Iris pigment epithelial cell (primary cell): ENCODE measurements at regions not wholly inside any gene's neighbourhood (a gene's known extent, or its start where the extent isn't known, plus 50 kb on each side); places are given as distances from the start of the nearest gene placed in this dataset.

ENCODE experiments used
- DNase-seq: peaks from one replicate; pipeline ENCODE4 v3.0.0-alpha.2; 2011; ENCODE audit warnings: low read depth

DNA sequence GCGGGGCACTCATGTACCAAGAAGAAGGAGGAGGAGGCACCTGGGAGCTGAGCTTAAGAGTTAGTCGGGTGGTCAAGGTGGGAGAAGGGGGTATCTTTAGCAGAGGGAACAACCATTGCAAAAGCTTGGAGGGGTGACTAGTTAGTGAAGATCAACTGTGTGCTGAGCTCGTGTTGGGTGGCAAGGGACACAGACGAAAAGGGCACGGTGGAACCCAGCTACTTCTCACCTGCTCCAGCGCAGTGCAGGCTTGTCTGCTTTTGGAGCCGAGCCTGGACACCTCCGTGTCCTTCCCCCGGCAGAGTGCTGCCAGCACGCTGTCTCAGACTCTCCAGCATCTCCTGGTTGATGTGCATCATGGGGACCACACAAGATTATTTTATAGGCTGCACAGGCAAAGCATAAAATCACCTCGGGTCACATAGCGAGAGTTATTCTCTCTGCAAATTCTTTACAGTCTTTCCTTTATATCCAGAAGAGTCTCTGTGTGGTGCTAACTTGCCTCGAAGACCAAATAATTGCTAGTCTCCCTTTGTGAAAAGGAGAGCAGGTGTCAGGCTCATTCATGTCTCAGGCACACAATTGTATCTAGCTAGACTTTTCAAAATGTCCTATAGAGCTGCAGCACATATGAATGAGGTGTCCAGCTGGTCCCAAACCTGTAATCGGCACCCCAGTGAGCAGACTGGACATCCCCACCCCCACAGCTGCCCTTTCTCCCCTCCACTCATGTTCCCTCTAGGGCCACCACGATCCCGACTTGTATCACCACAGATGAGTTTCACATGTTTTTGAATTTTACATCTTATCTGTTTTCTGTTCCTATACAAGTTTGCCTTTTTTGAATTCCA lies 123.4 kb downstream of the CEBPB start:
- no peak for DNase-seq

DNA sequence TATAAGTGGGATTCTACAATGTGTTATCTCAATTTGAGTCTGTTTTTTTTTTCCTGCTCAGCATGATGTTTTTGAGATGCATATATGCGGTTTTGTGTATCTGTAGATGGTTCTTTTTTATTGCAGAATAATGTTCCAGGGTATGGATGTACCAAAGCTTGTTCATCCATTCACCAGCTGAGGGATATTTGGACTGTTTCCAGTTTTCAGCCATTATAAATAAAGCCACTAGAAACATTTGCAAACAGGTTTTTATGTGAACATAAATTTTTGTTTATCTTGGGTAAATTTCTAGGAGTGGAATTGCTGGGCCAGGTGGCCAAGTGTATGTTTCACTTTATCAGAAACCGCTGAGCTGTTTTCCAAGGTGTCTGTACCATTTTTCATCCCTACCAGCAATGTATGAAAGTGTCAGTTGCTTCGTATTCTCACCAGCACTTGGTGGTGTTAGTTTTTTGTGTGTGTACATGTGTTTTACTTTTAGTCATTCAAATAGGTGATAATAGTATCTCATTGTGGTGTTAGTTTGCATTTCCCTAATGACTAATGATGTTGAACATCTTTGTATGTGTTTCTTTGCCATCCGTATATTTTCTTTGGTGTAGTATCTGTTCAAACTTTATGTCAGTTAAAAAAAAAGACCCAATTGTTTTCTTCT lies 124.2 kb downstream of the CEBPB start:
- DNase-seq, result no peak

DNA sequence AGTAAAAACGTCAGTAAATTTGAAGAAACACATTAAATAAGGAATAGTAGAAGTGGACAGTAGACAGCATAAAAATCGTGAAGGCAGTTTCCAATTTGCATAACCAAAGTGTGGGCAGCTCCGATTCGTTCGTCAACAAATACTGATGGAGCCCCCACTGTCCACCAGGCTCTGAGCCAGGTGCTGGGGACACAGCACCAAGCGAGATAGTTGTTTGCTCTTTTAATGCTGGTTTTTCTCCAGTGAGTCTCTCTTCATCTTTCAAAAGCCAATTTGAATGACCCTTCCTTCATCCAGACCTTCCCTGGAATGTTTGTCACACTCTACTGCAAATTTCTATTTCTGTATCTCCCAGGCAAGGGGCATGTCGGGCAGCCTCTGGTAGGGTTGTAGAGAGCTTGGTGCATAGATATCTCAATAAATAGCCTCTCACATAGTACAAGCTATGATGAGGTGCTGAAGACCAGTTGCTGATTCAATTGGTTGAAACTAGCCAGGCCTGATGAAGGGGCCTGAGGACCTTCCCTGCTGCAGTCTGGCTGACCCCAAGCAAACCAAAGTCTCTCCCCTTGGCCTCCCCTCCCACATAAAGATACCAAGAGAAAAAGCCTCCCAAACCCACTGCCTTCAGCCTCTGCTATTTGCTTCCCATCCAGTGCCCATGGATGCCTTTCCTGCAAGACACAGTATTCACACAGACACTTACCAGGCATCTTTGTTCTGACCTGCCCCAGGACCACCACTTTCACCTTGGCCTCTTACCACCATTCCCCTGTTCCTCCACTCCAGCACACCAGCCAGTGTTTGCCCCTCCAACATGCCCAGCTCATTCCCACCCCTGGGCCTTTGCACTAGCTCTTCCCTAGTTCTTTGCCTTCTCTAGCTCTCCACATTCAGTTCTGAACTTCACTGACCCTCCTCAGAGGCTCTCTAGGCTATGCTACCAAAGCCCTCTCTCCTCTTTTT lies 125.2 kb downstream of the CEBPB start:
- no peak for DNase-seq

DNA sequence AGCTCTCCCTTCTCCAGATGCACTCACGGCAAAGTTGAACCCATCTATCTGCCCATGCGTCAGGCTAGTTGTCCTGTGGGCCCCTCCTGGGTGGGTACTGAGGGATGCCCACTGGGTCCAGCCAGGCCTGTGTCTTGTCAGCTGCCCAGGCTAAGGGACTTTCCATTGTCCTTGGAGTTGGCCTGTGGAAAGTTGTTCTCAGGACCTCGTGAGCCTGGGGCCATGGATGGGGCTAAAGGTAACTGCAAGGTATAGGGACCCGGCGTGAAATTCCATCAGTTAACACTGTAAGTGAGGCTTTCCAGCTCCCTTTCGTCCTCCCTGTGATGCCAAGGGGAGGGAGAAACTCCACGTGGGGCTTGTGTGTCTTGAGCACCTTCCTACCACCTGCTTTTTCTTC lies 126.5 kb downstream of the CEBPB start:
- DNase-seq, result no peak

DNA sequence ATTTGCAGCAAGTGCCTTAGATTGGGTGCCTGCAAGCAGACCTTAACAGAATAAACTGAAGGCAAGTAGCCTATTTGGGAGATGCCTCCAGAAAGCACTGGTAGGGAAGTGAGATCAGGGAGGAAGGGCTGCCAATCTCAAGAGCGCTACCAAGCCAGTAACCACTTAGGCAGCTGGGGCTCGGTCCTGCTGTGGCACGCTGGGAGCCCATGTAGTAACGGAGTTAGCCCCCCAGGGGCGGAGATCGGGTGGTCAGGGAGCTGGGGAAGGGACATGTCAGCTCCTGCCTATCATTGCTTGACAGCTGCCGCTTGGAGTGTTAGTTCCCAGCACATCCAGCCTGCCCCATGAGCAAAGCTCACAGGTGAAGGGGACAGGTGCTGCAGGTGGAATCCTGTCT lies 127.0 kb downstream of the CEBPB start:
- DNase-seq, result no peak

DNA sequence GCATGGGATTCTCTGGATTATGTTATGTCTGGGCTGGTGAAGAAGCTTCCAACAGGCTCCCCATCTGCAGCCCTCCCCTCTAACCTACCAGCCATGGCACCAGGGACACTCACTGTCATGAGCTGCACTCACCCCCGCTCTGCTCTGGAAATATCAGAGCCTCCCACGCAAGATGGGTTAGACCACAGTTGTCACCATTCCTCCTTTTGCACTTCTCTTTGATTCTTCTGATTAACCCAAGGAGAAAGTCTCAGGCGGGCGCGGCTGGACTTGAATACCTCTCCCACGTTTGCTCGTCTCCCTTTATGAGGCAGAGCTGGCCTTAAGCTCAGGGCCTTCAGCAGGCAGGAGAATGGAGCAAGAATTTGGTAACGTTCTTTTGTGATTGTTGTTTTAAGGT lies 128.1 kb downstream of the CEBPB start:
- DNase-seq, result no peak

DNA sequence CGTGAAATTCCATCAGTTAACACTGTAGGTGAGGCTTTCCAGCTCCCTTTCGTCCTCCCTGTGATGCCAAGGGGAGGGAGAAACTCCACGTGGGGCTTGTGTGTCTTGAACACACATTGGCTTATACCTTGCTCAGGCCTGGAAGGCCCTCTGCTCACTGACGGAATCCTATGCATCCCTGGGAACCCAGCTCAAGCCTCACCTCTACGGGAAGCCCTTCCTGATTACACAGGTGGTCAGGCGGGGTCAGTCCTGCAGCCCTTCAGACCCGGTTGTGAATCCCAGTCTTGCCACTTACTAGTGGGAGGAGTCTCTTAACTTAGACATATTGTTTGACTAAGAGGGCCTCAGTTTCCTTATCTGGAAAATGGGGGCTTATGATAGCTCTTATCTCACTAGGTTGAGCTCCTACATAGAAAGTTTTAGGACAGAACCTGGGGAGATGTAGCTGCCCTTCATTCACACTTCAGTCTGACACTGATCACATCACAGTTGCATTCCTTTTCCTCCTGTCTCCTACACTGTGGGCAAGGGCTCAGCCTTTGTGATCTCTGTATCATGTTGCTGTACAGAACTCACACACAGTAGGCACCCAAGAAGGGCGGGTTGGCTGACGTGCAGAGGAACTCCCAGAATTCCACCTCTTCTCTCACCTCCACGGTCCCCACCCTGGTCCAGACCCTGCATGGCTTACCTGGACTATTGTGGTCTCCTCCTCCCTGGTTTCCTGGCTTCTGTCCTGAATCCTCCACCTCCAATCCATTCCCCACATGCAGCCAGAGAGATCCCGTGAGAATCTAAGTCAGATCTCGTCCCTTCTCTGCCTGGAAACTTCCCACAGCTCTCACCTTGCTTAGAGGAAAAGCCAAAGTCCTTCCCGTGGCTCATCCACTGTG lies 129.6 kb downstream of the CEBPB start:
- DNase-seq, result no peak

DNA sequence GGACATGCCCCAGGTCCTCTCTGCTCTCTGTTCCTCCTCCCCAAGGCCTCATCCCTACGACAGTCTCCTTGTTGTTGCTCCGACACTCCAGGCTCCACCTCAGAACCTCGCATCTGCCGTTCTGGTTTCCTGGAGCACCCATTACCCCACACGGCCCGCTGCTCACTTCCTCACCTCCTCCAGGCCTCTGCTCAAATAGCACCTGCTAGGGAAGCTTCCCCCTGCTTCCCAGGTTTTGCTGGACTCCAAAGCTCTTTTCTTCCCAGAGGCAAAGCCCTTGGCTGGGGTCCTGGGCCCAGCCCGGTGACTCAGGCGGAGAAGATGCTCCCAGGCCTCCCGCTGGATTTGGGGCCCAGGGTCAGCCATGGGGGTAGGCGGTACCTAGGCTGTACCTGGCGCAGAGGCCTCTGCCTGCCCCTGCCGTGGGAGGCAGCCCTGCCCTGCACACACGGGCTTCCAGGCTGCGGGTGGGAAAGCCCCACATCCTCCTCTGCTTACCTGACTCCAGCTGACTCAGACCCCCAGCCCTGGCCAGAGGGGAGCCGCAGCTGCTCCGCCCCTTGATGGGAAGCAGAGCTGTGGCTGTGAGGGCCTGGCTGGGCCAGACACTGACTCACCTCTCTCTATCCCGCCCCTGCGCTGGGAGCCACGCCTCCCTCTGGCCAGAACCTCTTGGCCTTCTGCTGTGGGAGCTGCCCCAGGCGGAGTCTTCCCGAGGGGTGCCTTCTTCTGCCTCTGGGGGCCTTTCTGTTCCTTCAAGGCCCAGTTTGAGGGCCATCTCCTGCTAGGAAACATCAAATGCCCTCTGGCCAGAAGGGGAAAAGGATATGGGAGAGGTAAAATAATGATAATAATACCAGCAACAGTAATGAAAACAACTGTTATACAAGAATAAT lies 130.5 kb downstream of the CEBPB start:
- peak; percentile 97 for DNase-seq

DNA sequence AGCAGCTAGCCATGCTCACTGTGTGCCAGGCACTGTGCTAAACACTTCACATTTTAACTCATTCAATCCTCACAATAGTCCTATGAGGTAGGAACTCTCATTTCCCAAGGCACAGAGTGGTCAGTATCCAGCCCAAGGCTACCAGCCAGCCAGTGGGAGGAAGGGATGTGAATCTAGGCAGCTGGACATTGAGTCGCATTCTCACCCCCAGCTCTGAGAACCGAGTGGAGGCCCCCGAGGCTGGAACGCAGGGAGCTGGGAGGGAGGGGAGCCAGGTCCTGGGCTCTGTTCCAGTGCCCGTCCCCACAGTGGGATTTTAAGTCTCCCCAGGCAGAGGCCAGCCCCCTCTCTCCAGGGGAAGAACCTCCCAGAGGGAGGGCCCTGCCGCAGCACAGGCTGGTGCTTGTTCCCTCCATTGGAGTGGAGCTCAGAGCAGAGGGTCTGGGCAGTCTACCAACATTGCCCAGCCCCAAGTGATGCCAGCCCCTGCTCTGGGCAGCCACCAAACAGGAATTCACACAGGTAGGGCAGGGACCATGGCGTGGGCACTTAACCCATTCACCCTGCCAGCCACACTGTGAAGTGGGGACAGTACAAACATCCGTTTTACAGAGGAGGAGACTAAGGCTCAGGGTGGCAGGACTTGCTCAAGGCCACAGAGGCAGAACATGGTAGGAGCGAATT lies 131.3 kb downstream of the CEBPB start:
- peak; percentile 38 for DNase-seq

DNA sequence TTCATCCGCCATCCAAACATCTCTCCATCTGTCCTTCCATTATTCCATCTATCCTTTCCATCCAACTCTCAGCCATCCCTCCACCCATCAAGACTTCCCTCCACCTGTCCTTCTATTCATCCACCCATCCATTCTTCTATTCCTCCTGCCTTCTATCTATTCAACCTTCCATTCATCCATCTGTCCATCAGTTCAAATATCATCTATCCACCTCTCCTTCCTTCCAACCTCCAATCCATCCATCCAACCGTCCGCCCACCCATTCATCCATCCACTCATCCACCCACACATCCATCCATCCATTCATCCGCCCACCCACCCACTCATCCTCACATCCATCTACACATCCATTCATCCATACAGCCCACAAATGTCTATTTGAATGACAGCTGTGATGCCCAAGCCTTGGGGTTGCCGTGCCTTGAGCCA lies 132.1 kb downstream of the CEBPB start:
- DNase-seq, result no peak

DNA sequence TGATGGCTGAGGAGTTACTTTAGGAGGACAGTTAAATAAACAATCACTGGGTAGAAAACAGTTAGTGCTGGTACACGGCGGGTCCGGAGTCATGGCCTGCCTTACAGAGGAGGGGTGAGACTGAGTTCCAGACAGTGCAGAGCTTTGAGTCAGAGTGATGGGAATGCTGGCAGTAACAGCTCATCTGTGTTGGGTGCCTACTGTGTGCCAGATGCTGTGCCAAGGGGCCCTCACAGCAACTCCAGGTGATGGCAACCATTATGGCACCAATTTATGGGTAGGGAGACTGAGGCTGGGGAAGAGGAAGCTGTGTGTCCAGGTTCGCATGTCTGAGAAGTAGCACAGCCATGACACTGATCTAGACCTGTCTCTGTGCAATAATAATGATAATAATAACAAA lies 132.6 kb downstream of the CEBPB start:
- DNase-seq, result peak; percentile 58

DNA sequence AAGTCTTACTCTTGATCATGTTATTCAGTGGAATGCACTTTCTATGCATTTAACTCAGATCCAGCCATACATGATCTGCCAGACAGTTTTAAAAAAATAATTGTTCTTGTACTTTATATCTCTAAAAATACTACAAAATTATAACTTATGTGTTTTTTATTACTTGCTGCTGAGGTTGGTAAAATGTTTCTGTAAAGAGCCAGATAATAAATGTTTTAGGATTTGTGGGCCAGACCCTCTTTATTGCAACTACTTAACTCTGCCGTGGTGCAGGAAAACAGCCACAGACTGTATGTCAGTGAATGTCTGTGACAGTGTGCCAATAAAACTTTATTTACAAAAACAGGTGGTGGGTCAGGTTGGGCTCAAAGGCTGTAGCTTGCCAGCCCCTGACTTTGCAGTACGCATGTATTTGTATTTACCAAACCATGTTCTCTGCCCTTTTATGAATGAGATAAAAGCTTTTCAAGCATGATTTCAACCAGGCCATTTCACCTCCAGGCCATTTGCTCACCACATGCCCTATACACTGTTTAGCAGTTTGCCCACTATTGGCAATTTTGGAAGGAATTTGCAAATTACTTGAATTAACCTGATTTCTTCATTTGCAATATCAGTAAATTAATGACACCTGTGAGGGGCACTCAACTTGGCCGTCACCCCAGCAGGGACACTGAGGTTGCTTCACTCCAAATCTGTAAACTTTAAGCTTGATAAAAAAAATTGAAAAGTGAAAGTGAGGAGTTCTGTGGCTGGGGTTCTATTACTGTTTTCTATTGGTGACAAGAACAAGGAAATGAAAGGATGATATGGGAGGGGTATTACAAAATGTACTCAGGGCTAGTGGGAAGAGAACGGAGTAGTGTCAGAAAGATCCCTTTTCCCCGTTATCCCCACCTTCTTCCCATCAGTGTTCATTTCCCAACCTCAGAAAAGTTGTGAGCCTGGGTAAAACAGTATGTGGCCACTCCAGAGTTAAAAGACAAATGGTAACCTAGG lies 133.4 kb downstream of the CEBPB start:
- DNase-seq, result no peak

DNA sequence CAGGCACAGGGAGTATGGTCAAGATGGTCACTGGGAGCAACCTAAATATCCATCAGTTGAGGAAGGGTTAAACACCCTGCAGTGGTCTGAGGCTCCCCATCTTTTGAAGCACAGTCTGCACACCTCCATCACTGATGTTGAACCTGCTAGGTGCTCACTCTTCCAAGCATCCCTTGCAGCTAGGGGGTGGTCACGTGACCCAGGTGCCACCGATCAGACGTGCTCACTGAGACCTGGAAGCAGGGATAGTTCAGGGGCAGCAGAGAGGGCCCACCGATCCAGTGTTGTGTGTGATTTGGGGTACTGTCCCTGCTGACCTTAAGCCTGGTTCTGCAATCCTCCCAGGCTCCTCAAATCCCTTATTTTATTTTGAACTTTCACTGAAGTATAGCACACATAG lies 134.6 kb downstream of the CEBPB start:
- DNase-seq, result no peak

DNA sequence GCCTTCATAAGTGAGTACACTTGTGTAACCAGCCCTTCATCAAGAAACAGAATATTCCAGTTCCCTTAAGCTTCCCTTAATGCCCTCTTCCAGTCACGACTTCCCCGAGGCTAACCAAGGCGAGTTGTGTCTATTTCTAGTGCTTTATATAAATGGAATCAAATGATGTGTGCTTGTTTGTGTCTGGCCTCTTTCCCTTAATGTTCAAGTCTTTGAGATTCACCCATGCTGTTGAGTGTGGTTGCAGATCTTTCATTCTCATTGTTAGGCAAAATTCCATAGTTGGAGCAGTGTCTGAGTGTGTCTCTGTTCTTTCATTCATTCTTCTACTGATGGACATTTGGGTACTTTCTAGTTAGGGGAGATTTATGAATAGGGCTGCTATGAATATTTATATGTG lies 135.0 kb downstream of the CEBPB start:
- DNase-seq, result no peak

DNA sequence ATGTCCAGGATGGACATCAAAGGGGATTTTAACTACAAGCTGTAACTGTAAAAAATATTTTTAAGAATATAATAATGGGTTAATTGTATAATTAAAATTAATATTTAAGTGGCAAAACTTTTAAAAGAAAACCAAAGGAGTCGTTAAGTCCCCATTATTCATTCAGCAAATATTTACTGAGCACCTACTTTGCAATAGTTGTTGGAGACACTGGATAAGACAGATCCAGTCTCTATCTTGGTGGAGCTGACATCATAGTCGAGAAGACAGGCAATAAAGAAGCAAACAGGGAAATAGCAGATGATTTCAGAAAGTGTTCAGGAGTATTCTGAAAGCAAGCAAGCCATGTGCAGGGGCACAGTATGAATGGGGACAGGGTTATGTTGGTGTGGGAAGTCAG lies 137.0 kb downstream of the CEBPB start:
- DNase-seq, result no peak

DNA sequence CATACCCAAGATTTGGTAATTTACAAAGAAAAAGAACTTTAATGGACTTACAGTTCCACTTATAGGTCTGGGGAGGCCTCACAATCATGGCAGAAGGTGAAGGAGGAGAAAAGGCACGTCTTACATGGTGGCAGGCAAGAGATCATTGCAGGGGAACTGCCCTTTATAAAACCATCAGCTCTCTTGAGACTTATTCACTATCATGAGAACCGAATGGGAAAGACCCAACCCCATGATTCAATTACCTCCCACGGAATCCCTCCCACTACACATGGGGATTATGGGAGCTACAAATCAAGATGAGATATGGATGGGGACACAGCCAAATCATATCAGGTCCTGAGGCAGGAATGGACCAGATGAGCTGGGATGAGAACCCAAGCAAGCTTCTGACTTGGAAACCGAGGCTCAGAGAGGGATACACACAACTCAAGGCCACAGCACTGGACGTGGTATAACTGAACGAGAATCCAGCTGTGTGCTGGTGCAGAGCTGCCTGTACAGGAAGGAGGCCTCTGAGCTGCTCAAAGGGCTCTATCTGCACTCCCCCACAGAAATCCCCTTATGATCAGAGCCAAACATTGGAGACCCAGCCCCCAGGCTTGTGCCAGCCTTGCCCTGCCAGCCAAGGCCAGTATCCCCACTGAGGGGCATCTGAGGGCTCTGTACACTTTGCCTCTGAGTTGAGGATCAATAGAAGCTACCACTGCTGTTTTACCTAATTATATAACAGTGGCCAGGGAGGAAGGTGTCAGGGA lies 137.8 kb downstream of the CEBPB start:
- no peak for DNase-seq

DNA sequence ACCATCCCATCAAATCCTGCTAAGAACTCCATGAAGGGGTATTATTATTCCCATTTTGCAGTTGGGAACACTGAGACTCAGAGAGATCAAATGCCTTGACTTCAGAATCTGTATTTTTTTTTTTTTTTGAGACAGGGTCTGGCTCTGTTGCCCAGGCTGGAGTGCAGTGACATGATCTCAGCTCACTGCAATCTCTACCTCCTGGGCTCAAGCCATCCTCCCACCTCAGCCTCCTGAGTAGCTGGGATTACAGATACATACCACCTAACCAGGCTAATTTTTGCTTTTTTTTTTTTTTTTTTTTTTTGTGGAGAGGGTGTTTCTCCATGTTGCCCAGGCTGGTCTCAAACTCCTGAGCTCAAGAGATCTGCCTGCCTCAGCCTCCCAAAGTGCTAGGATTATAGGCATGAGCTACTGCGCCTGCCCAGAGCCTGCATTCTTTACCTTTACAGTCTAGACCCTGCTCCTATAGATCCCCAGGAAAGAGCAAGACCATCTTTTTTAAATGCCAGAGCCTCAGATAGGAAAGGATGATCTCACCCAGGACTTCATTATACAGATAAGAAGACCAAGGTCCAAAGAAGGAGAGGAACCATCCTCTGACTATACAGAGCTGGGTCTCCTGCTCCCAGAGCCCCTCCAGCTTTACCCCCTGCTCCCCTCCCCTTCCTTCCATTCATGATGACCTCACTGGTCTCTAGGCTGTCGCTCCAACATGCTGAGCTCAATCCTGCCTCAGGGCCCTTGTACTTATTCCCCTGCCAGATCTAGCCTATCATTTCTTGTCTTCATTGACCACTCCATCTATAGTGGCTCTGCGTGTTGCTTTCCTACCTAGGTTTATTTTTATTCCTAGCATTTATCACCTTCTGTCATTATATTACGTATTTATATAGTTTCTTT lies 138.6 kb downstream of the CEBPB start:
- no peak for DNase-seq
